ENCODE measurements at regions not wholly inside any gene's neighbourhood (a gene's known extent, or its start where the extent isn't known, plus 50 kb on each side); places are given as distances from the start of the nearest gene placed in this dataset.

DNA sequence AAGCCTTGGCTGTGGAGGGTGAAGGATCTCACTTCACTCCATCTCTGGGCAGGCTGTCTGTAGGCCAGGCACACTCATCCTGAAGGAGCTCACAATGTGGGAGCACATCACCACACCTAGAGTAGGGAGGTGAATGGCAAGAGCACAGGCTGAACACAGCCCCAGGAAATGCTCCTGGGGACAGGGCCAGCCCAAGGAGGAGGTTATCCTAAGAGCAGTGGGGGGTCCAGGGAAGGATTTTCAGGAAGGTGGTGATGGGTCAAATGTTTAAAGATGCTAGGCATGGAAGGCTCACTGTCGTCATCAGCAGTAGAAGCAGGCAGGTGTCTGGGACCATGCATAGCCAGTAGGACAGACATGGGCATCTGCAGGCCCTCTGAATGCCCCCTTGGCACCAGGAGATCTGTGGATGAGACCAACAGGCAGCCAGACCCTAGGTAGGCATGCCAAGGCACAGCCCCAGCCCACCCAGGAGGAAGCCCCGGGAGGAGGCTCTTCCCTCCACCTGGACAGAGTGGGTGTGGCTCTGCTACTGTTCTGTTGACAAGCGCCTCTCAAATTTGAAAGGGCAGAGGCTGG, 91.7 kb upstream of the RAB6C start:
- DNase-seq (ENCODE audit: low read depth in 3 of 3) = no peak

- DNase-seq (ENCODE audit: low read depth in 3 of 3) = no peak
These were observed 91.0 kb upstream of the RAB6C start for GRCh38 chr2:129888461-129888860.

DNA sequence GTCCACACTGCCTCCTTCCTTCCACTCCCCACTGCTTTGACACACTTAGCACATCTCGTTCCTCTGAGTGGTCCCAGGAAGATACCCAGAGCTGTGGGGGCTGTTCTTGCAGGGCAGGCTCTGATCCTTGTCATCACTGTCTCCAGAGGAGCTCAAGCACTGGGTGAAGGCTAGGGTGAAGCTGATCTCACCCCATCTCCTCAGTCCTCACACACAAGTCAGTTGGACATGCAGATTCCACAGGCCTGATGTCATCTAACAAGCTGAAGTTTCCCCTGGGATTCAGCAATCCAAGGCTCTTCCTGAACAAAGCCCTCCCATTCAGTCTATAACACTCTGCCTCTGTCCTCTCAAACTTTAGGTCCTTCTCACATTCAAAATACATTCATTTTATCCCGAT, 90.6 kb upstream of the RAB6C start:
- DNase-seq (ENCODE audit: low read depth in 3 of 3) = no peak

- no peak for DNase-seq (ENCODE audit: low read depth in 3 of 3)
These were observed 87.8 kb upstream of the RAB6C start for GRCh38 chr2:129891341-129892320.

DNA sequence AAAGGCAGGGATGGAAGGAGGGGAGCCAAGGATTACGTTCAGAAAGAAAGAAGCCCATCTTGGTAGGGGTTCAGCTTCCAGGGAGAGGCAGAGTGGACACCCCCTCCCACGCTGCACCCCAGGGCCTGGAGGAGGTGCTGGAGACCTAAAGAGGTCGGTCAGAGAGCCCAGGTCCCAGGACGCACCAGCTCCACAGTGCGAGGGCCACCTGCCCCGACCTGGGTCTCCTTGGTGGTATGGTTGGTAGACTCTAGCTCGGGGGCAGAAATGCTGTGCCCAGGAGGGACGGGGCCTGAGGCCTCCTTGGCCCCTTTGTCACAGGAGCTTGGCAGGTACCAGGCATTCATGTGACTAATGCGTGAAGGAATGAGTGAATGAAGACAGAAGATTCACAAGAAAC, 87.1 kb upstream of the RAB6C start:
- DNase-seq (ENCODE audit: low read depth in 3 of 3) = no peak

- DNase-seq (ENCODE audit: low read depth in 3 of 3) = no peak
These were observed 86.7 kb upstream of the RAB6C start for GRCh38 chr2:129892773-129893172.

GRCh38 chr2:129893244-129893643, 86.2 kb upstream of the RAB6C start:
- no peak for DNase-seq (ENCODE audit: low read depth in 3 of 3)

DNA sequence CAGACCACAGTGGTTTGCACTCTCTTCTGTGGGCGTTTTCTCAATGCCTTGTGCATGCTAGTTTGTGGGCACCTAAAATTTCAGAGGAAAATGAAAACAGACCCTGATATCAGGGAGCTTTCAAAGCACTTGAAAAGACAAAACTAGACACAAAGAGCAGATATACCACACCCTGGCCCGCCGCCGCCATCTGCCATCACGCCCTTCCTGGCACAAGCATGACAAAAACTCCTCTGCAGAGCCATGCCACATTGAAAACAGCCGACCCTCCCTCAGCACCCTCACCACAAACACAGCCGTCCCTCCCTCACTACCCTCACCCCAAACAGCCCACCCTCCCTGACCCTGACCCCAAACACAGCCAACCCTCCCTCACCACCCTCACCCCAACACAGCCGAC, 84.8 kb upstream of the RAB6C start:
- no peak for DNase-seq (ENCODE audit: low read depth in 3 of 3)

DNA sequence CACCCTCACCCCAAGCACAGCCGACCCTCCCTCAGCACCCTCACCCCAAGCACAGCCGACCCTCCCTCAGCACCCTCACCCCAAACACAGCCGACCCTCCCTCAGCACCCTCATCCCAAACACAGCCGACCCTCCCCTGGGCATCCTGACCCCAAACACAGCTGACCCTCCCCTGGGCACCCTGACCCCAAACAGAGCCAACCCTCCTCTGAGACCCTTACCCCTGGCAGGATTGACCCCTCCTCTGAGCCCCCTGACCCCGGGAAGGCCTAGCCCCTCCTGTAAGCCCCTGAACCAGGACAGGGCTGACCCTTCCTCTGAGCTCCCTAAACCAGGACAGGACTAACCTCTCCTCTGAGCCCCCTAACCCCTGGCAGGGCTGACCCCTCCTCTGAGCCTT, 84.4 kb upstream of the RAB6C start:
- no peak for DNase-seq (ENCODE audit: low read depth in 3 of 3)

DNA sequence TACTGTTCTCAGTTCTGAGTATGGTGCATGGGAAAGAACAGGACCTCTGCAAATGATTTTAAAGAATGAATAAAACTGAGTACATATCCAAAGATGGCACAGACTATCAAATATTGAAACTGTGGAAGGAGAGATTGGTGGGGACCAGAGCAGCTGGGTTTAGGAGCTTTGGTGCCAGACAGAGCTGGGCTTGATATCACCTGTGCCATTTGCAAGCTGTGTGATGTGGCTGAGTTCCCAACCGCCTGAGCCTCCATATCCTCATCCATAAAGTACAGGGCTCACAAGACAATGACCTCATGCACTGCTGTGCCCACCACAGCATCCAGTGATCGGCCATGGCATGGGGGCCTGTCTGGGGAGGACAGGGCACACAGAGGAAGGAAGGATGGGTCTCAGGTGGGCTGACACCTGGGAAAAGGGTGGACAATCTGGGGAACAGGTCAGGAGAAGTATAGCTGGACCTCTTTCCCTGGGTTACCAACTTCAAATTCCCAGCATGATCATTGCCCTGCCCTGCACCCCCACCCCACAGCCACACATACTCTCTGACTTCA, 83.9 kb upstream of the RAB6C start:
- no peak for DNase-seq (ENCODE audit: low read depth in 3 of 3)

DNA sequence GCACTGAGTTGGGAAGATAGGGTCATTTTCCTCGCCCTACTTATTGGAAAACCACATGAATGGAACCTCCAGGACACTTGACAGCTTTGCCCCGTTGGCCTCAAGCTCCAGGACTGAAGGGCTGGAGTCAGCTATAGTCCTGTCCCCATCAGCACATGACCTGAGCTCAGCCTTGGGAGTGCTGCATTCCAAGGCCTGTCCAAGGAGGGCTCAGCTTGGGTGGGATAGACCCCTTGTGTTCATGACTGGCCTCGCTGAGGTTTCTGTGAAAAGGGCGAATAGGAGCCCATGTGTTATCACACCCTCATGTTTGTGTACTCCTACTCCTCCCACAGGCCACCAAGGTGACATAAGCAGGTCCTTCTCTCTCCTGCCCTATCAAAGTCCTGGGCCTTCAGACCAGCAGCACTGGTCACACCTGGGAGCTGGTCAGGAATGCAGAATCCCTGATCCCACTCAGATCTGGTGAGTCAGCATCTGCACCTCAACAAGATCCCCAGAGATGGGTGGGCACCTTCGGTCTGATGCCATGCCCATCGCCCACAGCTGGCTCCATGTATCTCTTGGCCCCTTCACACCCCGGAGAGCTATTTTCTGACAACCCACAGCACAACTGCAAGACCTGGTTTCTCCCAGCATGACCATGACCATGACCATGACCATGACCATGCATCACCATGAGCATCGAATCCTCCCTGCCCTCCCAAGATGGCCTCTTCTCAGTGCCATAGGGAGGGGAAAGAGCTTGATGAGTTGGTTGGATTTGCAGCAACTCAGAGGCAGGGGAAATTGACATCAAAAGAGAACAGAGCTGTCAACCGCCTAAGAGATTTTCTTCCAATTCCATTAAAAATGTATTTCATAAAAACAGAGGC, 83.0 kb upstream of the RAB6C start:
- no peak for DNase-seq (ENCODE audit: low read depth in 3 of 3)

DNA sequence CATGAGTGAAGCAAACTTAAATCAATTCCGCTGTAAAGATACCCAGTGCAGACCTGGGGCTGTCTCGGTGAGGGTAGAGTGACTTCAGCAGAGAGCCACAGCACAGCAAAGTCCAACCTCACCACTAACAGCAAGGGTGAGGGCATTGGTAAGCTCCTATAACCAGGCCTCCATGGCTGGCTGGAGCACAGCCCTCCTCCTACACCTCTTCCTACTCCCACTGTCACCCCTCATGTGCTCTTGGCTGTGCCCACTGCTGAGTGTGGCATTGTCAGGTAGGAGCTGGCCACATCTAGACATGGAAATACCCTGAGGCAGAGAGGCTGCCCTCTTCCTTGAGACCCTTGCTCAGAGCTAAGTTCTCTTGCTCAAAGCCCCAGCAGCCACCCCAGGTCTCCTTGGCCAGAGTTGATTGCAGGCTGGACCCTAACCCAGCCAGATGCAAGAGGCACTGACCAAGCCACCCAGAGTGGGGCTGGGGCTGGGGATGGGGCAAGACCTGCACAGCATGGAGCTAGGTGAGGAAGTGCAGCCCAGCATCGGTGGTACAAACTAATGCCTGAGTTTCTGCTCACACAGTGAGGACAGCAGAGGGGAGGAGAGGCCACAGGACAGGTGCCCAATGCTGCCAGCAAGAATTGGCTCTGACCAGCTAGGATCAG, 77.6 kb upstream of the RAB6C start:
- DNase-seq (ENCODE audit: low read depth in 3 of 3) = no peak

- DNase-seq (ENCODE audit: low read depth in 3 of 3) = no peak
These were observed 76.5 kb upstream of the RAB6C start for GRCh38 chr2:129902731-129903585.

GRCh38 chr2:129903586-129904425, 75.7 kb upstream of the RAB6C start:
- no peak for DNase-seq (ENCODE audit: low read depth in 3 of 3)

DNA sequence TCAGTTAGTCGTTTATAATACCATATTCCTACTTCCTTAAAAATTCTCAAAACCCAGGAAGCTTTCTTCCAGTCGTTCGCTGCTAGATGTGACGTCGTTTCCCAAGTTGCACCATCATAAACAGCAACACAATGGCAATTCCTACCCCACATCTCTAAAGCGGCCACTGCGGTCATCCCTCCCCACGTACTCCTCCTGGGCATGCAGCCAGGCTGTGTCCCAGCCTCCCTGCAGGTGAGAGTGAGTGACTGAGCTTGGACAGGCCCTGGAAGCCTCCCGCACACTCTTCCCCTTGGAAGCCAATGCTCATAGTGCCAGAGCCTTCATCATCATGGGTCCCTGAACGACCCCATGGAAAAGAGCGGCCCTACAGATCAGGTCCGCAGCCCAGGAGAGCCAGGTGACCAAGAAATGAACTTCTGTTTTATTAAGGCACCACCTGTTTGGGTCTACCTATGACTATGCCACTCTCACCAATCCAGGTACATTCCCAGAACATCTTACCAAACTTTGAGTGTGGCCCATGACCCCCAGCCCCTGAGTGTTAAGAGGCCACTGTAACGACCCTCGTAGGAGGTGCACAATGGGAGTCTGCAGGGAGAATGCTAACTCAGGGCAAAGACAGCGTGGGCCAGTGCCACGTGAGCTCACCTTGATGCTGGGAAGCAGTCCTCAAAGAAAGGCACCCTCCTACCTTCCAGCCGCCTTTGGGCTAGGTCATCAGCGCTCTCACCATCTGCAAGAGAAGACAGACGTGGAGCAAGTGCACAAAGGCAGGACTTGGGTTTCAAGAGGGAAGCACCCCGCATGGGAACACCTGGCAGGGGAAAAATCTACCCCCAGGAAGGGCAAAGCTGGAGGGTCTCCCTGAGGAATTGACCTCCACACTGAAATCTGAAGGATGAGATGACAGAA, 74.7 kb upstream of the RAB6C start:
- no peak for DNase-seq (ENCODE audit: low read depth in 3 of 3)

DNA sequence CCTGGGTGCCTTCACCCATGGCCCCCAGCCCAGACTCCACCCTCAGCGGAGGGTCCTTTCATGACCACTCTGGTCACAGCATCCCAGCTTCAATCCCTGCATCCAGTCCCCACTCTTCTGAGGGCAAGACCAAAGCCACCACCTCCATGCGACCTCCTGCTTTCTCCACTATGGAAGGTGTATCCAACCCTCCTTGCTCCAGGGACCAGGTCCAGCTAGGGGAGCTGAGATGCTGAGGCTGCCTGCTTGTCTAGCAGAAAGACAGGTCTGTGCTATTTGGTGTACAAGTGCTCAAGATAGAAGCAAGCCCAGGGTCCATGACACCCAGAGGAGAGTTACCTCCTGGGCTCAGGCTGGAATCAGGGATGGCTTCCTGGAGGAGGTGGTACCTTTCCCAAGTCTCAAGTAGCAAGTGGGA, 73.8 kb upstream of the RAB6C start:
- no peak for DNase-seq (ENCODE audit: low read depth in 3 of 3)

GRCh38 chr2:129906139-129906860, 73.2 kb upstream of the RAB6C start:
- no peak for DNase-seq (ENCODE audit: low read depth in 3 of 3)

DNA sequence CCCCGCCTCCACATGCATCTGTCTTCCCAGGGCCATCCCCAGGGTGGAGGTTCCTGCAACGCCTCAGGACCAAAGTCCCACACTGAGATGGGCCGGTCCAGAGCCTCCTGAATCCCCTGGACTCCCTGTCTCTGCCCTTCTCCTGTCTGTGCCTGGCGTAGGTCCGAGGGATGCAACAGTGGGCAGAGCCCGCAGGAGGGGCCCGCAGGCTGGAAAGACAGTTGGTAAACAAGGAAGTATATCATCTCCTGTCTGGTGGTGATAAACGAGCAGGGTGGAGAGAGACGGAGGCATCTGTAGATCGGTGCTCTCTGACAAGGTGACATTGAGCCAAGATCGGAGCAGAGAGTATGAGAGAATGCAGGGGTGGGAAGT, 72.6 kb upstream of the RAB6C start:
- DNase-seq (ENCODE audit: low read depth in 3 of 3) = no peak
